Memory B cell (primary cell): ENCODE measurements at regions not wholly inside any gene's neighbourhood (a gene's known extent, or its start where the extent isn't known, plus 50 kb on each side); places are given as distances from the start of the nearest gene placed in this dataset.

Experiments used
- ATAC-seq: fragments of 150-1000 bp; cut with Tn5 transposase; 2 replicates; pipeline ENCODE4 v1.10.0; 2021; ENCODE audit warnings: low read depth, mild to moderate bottlenecking, moderate library complexity
- DNase-seq, 2 donors: peaks; one replicate each; pipeline ENCODE4 v3.0.0; 2022; ENCODE audit warnings: low spot score in 2 of 2
- H3K27ac Mint-ChIP-seq: one replicate; pipeline ENCODE4 v1.8.0; 2022; ENCODE audit warnings: mild to moderate bottlenecking, moderate library complexity, mixed read lengths
- H3K27me3 Mint-ChIP-seq: one replicate; pipeline ENCODE4 v1.8.0; 2022; ENCODE audit warnings: mixed read lengths
- H3K36me3 Mint-ChIP-seq: one replicate; pipeline ENCODE4 v1.8.0; 2022; ENCODE audit warnings: mild to moderate bottlenecking, mixed read lengths
- H3K4me1 Mint-ChIP-seq: one replicate; pipeline ENCODE4 v1.8.0; 2022; ENCODE audit warnings: mixed read lengths
- H3K4me3 Mint-ChIP-seq: one replicate; pipeline ENCODE4 v1.8.0; 2022; ENCODE audit warnings: mild to moderate bottlenecking, moderate library complexity, mixed read lengths
- H3K9me3 Mint-ChIP-seq: one replicate; pipeline ENCODE4 v1.8.0; 2022; ENCODE audit warnings: mixed read lengths

- Mint-ChIP-seq H3K27ac (no peak overlapping the region), H3K4me3 (no peak overlapping the region), H3K4me1 (no peaks in the 10 kb centered on the region), H3K36me3 (no peaks in the 10 kb centered on the region), H3K27me3 (no peaks in the 10 kb centered on the region), H3K9me3 (peaks cover 1% of the 10 kb centered on the region)
- no peak for DNase-seq
- ATAC-seq: no peak
These were observed 380.2 kb upstream of the SEMA6D start for GRCh38 chr15:47337106-47337505.

- Mint-ChIP-seq H3K9me3 (peaks cover 2% of the 10 kb centered on the region), H3K27ac (no peak overlapping the region), H3K36me3 (no peaks in the 10 kb centered on the region), H3K27me3 (no peaks in the 10 kb centered on the region), H3K4me3 (no peak overlapping the region), H3K4me1 (no peaks in the 10 kb centered on the region)
- no peak for ATAC-seq
- DNase-seq: no peak
These were observed 379.5 kb upstream of the SEMA6D start for GRCh38 chr15:47337836-47338235.

GRCh38 chr15:47338771-47339170, 378.5 kb upstream of the SEMA6D start:
- no peaks in the 10 kb centered on the region for H3K27me3 Mint-ChIP-seq
- H3K36me3 Mint-ChIP-seq: no peaks in the 10 kb centered on the region
- no peaks in the 10 kb centered on the region for H3K4me1 Mint-ChIP-seq
- H3K27ac Mint-ChIP-seq: no peak overlapping the region
- ATAC-seq (no peak), DNase-seq (no peak)
- no peak overlapping the region for H3K4me3 Mint-ChIP-seq
- peaks cover 3% of the 10 kb centered on the region for H3K9me3 Mint-ChIP-seq

- Mint-ChIP-seq H3K36me3 (no peaks in the 10 kb centered on the region), H3K27ac (no peak overlapping the region), H3K4me3 (no peak overlapping the region), H3K9me3 (peaks cover 3% of the 10 kb centered on the region), H3K27me3 (no peaks in the 10 kb centered on the region), H3K4me1 (no peaks in the 10 kb centered on the region)
- ATAC-seq (no peak), DNase-seq (no peak)
These were observed 377.3 kb upstream of the SEMA6D start for GRCh38 chr15:47339800-47340570.

GRCh38 chr15:47340571-47340920, 376.8 kb upstream of the SEMA6D start:
- ATAC-seq (no peak), DNase-seq (no peak)
- H3K9me3 Mint-ChIP-seq: peaks cover 3% of the 10 kb centered on the region
- H3K36me3 Mint-ChIP-seq: no peaks in the 10 kb centered on the region
- no peak overlapping the region for H3K4me3 Mint-ChIP-seq
- H3K27ac Mint-ChIP-seq: no peak overlapping the region
- H3K27me3 Mint-ChIP-seq: no peaks in the 10 kb centered on the region
- no peaks in the 10 kb centered on the region for H3K4me1 Mint-ChIP-seq

GRCh38 chr15:47349179-47349578, 368.1 kb upstream of the SEMA6D start:
- no peak for DNase-seq
- Mint-ChIP-seq H3K4me1 (no peaks in the 10 kb centered on the region), H3K9me3 (peaks cover 2% of the 10 kb centered on the region), H3K27me3 (no peaks in the 10 kb centered on the region), H3K36me3 (no peaks in the 10 kb centered on the region), H3K4me3 (no peak overlapping the region), H3K27ac (no peak overlapping the region)
- ATAC-seq: no peak

- H3K9me3 Mint-ChIP-seq: peaks cover 7% of the 10 kb centered on the region
- H3K36me3 Mint-ChIP-seq: no peaks in the 10 kb centered on the region
- H3K4me3 Mint-ChIP-seq: no peak overlapping the region
- peaks cover 1% of the 10 kb centered on the region for H3K27me3 Mint-ChIP-seq
- ATAC-seq (no peak), DNase-seq (no peak)
- no peaks in the 10 kb centered on the region for H3K4me1 Mint-ChIP-seq
- H3K27ac Mint-ChIP-seq: no peak overlapping the region
These were observed 365.8 kb upstream of the SEMA6D start for GRCh38 chr15:47351501-47351900.

GRCh38 chr15:47352217-47352616, 365.1 kb upstream of the SEMA6D start:
- H3K4me1 Mint-ChIP-seq: no peaks in the 10 kb centered on the region
- peaks cover 1% of the 10 kb centered on the region for H3K27me3 Mint-ChIP-seq
- no peaks in the 10 kb centered on the region for H3K36me3 Mint-ChIP-seq
- no peak for ATAC-seq
- H3K27ac Mint-ChIP-seq: no peak overlapping the region
- no peak for DNase-seq
- no peak overlapping the region for H3K4me3 Mint-ChIP-seq
- peaks cover 7% of the 10 kb centered on the region for H3K9me3 Mint-ChIP-seq

GRCh38 chr15:47355759-47356158, 361.5 kb upstream of the SEMA6D start:
- Mint-ChIP-seq H3K9me3 (peaks cover 5% of the 10 kb centered on the region), H3K36me3 (no peaks in the 10 kb centered on the region), H3K27ac (no peak overlapping the region), H3K4me1 (no peaks in the 10 kb centered on the region), H3K27me3 (peaks cover 1% of the 10 kb centered on the region), H3K4me3 (no peak overlapping the region)
- ATAC-seq (no peak), DNase-seq (no peak)

- DNase-seq (no peak), ATAC-seq (no peak)
- Mint-ChIP-seq H3K27ac (no peak overlapping the region), H3K36me3 (no peaks in the 10 kb centered on the region), H3K27me3 (peaks cover 1% of the 10 kb centered on the region), H3K4me3 (no peak overlapping the region), H3K4me1 (no peaks in the 10 kb centered on the region), H3K9me3 (peaks cover 5% of the 10 kb centered on the region)
These were observed 361.0 kb upstream of the SEMA6D start for GRCh38 chr15:47356297-47356696.

GRCh38 chr15:47358876-47359275, 358.4 kb upstream of the SEMA6D start:
- no peaks in the 10 kb centered on the region for H3K4me1 Mint-ChIP-seq
- DNase-seq (no peak), ATAC-seq (no peak)
- no peaks in the 10 kb centered on the region for H3K36me3 Mint-ChIP-seq
- no peak overlapping the region for H3K4me3 Mint-ChIP-seq
- no peak overlapping the region for H3K27ac Mint-ChIP-seq
- peaks cover 5% of the 10 kb centered on the region for H3K9me3 Mint-ChIP-seq
- H3K27me3 Mint-ChIP-seq: peaks cover 1% of the 10 kb centered on the region

GRCh38 chr15:47360305-47360704, 357.0 kb upstream of the SEMA6D start:
- DNase-seq (no peak), ATAC-seq (no peak)
- peaks cover 2% of the 10 kb centered on the region for H3K9me3 Mint-ChIP-seq
- no peak overlapping the region for H3K27ac Mint-ChIP-seq
- H3K27me3 Mint-ChIP-seq: no peaks in the 10 kb centered on the region
- H3K36me3 Mint-ChIP-seq: no peaks in the 10 kb centered on the region
- H3K4me1 Mint-ChIP-seq: no peaks in the 10 kb centered on the region
- H3K4me3 Mint-ChIP-seq: no peak overlapping the region

- Mint-ChIP-seq H3K36me3 (no peaks in the 10 kb centered on the region), H3K27me3 (no peaks in the 10 kb centered on the region), H3K4me3 (no peak overlapping the region), H3K27ac (no peak overlapping the region), H3K9me3 (peaks cover 2% of the 10 kb centered on the region), H3K4me1 (no peaks in the 10 kb centered on the region)
- DNase-seq: no peak
- ATAC-seq: no peak
These were observed 355.0 kb upstream of the SEMA6D start for GRCh38 chr15:47362118-47362905.

GRCh38 chr15:47363653-47364052, 353.7 kb upstream of the SEMA6D start:
- Mint-ChIP-seq H3K9me3 (peaks cover 2% of the 10 kb centered on the region), H3K36me3 (no peaks in the 10 kb centered on the region), H3K4me1 (no peaks in the 10 kb centered on the region), H3K4me3 (no peak overlapping the region), H3K27me3 (no peaks in the 10 kb centered on the region), H3K27ac (no peak overlapping the region)
- no peak for DNase-seq
- ATAC-seq: no peak
